ENCODE measurements at regions not wholly inside any gene's neighbourhood (a gene's known extent, or its start where the extent isn't known, plus 50 kb on each side); places are given as distances from the start of the nearest gene placed in this dataset.
"Not testable (repeated sequence)": the region's sequence is repeated elsewhere in the genome, so short reads cannot be mapped to it uniquely, and the experiment has no call there.

DNA sequence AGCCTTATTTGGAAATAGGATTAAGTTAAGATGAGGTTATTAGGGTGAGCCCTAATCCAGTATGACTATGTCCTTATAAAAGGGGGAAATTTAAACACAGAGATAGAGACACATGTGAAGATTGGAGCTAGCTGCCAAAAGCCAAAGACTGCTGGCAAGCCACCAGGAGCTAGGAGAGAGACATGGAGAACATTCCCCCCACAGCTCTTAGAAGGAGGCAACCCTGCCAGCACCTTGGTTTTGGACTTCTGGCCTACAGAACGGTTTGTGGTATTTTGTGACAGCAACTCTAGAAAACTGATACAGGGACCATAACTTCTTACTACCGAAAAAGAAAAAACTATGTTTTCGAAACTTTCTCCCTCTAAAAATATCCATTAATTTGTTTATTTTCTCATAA lies 245.3 kb upstream of the RARB start:
- no peaks in the 10 kb centered on the region for H3K27me3 Mint-ChIP-seq (ENCODE audit: insufficient read depth)
- no peak overlapping the region for H3K9ac ChIP-seq (ENCODE audit: extremely low read depth, low read length, poor library complexity, severe bottlenecking)
- H3K4me3 ChIP-seq (ENCODE audit: low read length), result no peak overlapping the region
- no peaks in the 10 kb centered on the region for H3K36me3 Mint-ChIP-seq (ENCODE audit: low read depth)
- no peak overlapping the region for H3K27ac Mint-ChIP-seq
- no peaks in the 10 kb centered on the region for H3K4me1 ChIP-seq (ENCODE audit: control insufficient read depth, insufficient read depth, low read length)
- no peak overlapping the region for H3K27ac ChIP-seq (ENCODE audit: low read depth, low read length)
- peaks cover 2% of the 10 kb centered on the region for H3K4me1 Mint-ChIP-seq
- DNase-seq, result no peak
- TF ChIP-seq, protein P1, sequence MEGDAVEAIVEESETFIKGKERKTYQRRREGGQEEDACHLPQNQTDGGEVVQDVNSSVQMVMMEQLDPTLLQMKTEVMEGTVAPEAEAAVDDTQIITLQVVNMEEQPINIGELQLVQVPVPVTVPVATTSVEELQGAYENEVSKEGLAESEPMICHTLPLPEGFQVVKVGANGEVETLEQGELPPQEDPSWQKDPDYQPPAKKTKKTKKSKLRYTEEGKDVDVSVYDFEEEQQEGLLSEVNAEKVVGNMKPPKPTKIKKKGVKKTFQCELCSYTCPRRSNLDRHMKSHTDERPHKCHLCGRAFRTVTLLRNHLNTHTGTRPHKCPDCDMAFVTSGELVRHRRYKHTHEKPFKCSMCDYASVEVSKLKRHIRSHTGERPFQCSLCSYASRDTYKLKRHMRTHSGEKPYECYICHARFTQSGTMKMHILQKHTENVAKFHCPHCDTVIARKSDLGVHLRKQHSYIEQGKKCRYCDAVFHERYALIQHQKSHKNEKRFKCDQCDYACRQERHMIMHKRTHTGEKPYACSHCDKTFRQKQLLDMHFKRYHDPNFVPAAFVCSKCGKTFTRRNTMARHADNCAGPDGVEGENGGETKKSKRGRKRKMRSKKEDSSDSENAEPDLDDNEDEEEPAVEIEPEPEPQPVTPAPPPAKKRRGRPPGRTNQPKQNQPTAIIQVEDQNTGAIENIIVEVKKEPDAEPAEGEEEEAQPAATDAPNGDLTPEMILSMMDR (conservative IDR thresholded peaks at IDR 0.05), result no peak
- H3K4me3 Mint-ChIP-seq, result no peak overlapping the region
- H3K9me3 ChIP-seq (ENCODE audit: control insufficient read depth, low read length), result no peaks in the 10 kb centered on the region
- no peaks in the 10 kb centered on the region for H3K27me3 ChIP-seq (ENCODE audit: control insufficient read depth, insufficient read depth, low read length, poor library complexity, severe bottlenecking)
- no peaks in the 10 kb centered on the region for H3K9me3 Mint-ChIP-seq
- no peaks in the 10 kb centered on the region for H3K36me3 ChIP-seq (ENCODE audit: control insufficient read depth, insufficient read depth, low read length)
- 90 to 93% methylated on average over 2 to 3 of the region's 3 CpGs for WGBS, 2 experiments (ENCODE audit: insufficient coverage in 1 of 2, insufficient read length in 1 of 2)

DNA sequence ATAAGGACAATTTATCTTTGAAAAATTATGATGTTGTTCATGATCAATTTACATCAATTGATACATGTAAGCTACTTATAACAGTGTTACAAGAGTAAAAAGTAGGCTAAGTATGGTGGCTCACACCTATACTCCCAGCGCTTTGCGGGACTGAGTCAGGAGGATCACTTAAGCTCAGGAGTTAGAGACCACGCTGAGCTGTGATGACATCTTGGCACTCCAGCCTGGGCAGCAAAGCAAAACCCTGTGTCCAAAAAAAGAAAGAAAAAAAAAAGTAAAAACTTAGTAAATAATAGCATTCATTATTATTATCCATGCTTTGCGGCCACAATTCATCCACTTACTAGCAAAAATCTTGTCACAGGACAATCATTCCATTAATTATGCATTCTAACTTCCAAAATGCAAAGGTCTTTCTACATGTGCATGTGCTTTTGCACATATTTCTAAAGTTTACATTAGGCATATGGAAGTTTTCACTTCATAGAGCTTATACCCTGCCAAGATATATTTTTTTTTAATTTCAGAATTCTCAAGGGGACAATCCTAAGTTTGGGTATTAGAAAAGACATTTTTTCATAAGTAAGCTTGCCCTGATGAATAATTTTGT lies 243.3 kb upstream of the RARB start:
- H3K4me1 ChIP-seq (ENCODE audit: control insufficient read depth, insufficient read depth, low read length), result no peaks in the 10 kb centered on the region
- no peak overlapping the region for H3K4me3 ChIP-seq (ENCODE audit: low read length)
- Mint-ChIP-seq H3K27ac (no peak overlapping the region), H3K36me3 (ENCODE audit: low read depth) (no peaks in the 10 kb centered on the region), H3K4me1 (peaks cover 2% of the 10 kb centered on the region), H3K27me3 (ENCODE audit: insufficient read depth) (no peaks in the 10 kb centered on the region), H3K9me3 (no peaks in the 10 kb centered on the region), H3K4me3 (no peak overlapping the region)
- H3K9ac ChIP-seq (ENCODE audit: extremely low read depth, low read length, poor library complexity, severe bottlenecking), result no peak overlapping the region
- no peak for DNase-seq
- TF ChIP-seq, protein P1 (conservative IDR thresholded peaks at IDR 0.05), result no peak
- 93 to 95% methylated on average over 1 to 4 of the region's 4 CpGs for WGBS, 2 experiments (ENCODE audit: insufficient coverage in 1 of 2, insufficient read length in 1 of 2)
- no peaks in the 10 kb centered on the region for H3K36me3 ChIP-seq (ENCODE audit: control insufficient read depth, insufficient read depth, low read length)
- no peak overlapping the region for H3K27ac ChIP-seq (ENCODE audit: low read depth, low read length)
- no peaks in the 10 kb centered on the region for H3K9me3 ChIP-seq (ENCODE audit: control insufficient read depth, low read length)
- H3K27me3 ChIP-seq (ENCODE audit: control insufficient read depth, insufficient read depth, low read length, poor library complexity, severe bottlenecking), result no peaks in the 10 kb centered on the region

DNA sequence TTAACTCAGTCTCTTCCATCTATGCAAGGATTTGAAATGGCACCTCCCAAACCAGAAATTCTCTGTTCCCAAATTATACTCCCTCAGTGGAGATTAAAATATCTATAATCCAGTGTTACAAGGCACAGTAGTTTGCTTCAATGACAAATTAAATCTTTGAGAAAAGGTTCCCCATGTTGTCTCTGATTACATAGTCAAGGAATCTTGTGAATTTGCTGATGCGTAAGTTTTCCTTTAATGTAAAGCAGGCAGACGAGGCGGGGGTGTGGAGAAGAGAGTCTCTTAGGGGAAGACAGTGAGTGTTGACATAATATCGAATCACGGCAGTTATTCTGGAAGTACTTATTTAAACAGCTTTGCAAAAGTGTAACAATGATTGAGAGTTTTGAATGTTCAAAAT lies 236.4 kb upstream of the RARB start:
- TF ChIP-seq, protein P1 (conservative IDR thresholded peaks at IDR 0.05), result no peak
- Mint-ChIP-seq H3K4me3 (no peak overlapping the region), H3K36me3 (ENCODE audit: low read depth) (no peaks in the 10 kb centered on the region), H3K27ac (no peak overlapping the region), H3K9me3 (peaks cover 8% of the 10 kb centered on the region), H3K4me1 (peaks cover 2% of the 10 kb centered on the region), H3K27me3 (ENCODE audit: insufficient read depth) (no peaks in the 10 kb centered on the region)
- no peak overlapping the region for H3K27ac ChIP-seq (ENCODE audit: low read depth, low read length)
- H3K4me1 ChIP-seq (ENCODE audit: control insufficient read depth, insufficient read depth, low read length), result no peaks in the 10 kb centered on the region
- peaks cover 5% of the 10 kb centered on the region for H3K9me3 ChIP-seq (ENCODE audit: control insufficient read depth, low read length)
- DNase-seq, result no peak
- H3K27me3 ChIP-seq (ENCODE audit: control insufficient read depth, insufficient read depth, low read length, poor library complexity, severe bottlenecking), result no peaks in the 10 kb centered on the region
- H3K36me3 ChIP-seq (ENCODE audit: control insufficient read depth, insufficient read depth, low read length), result no peaks in the 10 kb centered on the region
- no peak overlapping the region for H3K9ac ChIP-seq (ENCODE audit: extremely low read depth, low read length, poor library complexity, severe bottlenecking)
- H3K4me3 ChIP-seq (ENCODE audit: low read length), result no peak overlapping the region
- 82 to 95% methylated on average over 3 to 5 of the region's 5 CpGs for WGBS, 2 experiments (ENCODE audit: insufficient coverage in 1 of 2, insufficient read length in 1 of 2)

DNA sequence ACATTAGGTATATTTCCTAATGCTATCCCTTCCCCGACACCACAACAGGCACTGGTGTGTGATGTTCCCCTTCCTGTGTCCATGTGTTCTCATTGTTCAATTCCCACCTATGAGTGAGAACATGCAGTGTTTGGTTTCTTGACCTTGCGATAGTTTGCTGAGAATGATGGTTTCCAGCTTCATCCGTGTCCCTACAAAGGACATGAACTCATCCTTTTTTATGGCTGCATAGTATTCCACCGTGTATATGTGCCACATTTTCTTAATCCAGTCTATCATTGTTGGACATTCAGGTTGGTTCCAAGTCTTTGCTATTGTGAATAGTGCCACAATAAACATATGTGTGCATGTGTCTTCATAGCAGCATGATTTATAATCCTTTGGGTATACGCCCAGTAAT lies 228.5 kb upstream of the RARB start:
- not testable (repeated sequence) for H3K36me3 Mint-ChIP-seq (ENCODE audit: low read depth); H3K27me3 ChIP-seq (ENCODE audit: control insufficient read depth, insufficient read depth, low read length, poor library complexity, severe bottlenecking); H3K27ac ChIP-seq (ENCODE audit: low read depth, low read length); H3K27ac Mint-ChIP-seq; H3K4me3 Mint-ChIP-seq; H3K36me3 ChIP-seq (ENCODE audit: control insufficient read depth, insufficient read depth, low read length); H3K9me3 ChIP-seq (ENCODE audit: control insufficient read depth, low read length); H3K4me3 ChIP-seq (ENCODE audit: low read length); H3K4me1 ChIP-seq (ENCODE audit: control insufficient read depth, insufficient read depth, low read length); H3K9ac ChIP-seq (ENCODE audit: extremely low read depth, low read length, poor library complexity, severe bottlenecking); H3K4me1 Mint-ChIP-seq; DNase-seq; H3K27me3 Mint-ChIP-seq (ENCODE audit: insufficient read depth)
- WGBS, 2 experiments (ENCODE audit: insufficient coverage in 1 of 2, insufficient read length in 1 of 2), result 77 to 95% methylated on average over 4 to 5 of the region's 5 CpGs
- H3K9me3 Mint-ChIP-seq, result peaks cover 58% of the 10 kb centered on the region

Data from endodermal cell (in vitro differentiated cells).